GM10248 (cell line): ENCODE measurements at regions not wholly inside any gene's neighbourhood (a gene's known extent, or its start where the extent isn't known, plus 50 kb on each side); places are given as distances from the start of the nearest gene placed in this dataset.
A peak's percentile ranks its signal among the peaks of the same experiment; 100 is the strongest.

ENCODE experiments used
- CTCF ChIA-PET: fragments of 300-600 bp; sonication (Branson Sonifier 250); formaldehyde crosslinking; extraction: SDS; loops from one replicate; lab custom pipeline; 2021; ENCODE audit warnings: antibody characterized with exemption; lab: Yijun Ruan, JAX
- POLR2A ChIA-PET: fragments of 350-650 bp; sonication (Branson Sonifier 250); formaldehyde crosslinking; extraction: SDS; loops from one replicate; lab custom pipeline; 2020; ENCODE audit warnings: antibody characterized with exemption; lab: Yijun Ruan, JAX
- DNase-seq: peaks from one replicate; pipeline ENCODE4 v3.0.0; 2012; ENCODE audit errors: extremely low spot score
- TF ChIP-seq, protein P1 (sequence below): IDR thresholded peaks from 2 replicates; pipeline ENCODE4 v1.5.1; 2012; ENCODE audit warnings: mild to moderate bottlenecking, low read depth; ENCODE audit errors: extremely low read depth, missing control alignments, control extremely low read depth

DNA sequence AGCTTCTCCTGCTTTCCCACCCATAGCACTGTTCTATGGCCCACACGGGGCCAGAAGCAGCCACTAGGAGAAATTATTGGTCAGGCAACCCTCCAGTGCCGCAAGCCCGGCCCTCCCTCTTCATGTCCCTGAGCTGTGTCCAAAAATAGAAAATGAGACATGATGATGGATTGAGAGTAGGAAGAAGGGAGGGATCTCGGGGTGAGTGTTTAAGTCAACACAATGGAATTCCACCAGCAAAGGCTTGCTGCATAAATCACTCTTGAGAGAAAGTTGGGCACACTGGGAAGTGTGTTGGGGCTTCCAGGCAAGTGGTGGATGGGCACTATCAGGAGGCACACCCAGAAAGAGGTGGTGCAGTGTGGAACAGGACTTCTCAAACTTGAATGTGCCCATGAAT, 94.2 kb downstream of the LLPH start:
- CTCF ChIA-PET, result interaction anchor here (0.8 to 2.3 kb wide), 13 partner anchors 9 to 480 kb away, joined by 3 to 13 read pairs (median 6); no protein-coding TSS in a partner anchor
- no peak for DNase-seq
- TF ChIP-seq, protein P1, sequence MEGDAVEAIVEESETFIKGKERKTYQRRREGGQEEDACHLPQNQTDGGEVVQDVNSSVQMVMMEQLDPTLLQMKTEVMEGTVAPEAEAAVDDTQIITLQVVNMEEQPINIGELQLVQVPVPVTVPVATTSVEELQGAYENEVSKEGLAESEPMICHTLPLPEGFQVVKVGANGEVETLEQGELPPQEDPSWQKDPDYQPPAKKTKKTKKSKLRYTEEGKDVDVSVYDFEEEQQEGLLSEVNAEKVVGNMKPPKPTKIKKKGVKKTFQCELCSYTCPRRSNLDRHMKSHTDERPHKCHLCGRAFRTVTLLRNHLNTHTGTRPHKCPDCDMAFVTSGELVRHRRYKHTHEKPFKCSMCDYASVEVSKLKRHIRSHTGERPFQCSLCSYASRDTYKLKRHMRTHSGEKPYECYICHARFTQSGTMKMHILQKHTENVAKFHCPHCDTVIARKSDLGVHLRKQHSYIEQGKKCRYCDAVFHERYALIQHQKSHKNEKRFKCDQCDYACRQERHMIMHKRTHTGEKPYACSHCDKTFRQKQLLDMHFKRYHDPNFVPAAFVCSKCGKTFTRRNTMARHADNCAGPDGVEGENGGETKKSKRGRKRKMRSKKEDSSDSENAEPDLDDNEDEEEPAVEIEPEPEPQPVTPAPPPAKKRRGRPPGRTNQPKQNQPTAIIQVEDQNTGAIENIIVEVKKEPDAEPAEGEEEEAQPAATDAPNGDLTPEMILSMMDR, result no peak
- POLR2A ChIA-PET, result no interaction called here

DNA sequence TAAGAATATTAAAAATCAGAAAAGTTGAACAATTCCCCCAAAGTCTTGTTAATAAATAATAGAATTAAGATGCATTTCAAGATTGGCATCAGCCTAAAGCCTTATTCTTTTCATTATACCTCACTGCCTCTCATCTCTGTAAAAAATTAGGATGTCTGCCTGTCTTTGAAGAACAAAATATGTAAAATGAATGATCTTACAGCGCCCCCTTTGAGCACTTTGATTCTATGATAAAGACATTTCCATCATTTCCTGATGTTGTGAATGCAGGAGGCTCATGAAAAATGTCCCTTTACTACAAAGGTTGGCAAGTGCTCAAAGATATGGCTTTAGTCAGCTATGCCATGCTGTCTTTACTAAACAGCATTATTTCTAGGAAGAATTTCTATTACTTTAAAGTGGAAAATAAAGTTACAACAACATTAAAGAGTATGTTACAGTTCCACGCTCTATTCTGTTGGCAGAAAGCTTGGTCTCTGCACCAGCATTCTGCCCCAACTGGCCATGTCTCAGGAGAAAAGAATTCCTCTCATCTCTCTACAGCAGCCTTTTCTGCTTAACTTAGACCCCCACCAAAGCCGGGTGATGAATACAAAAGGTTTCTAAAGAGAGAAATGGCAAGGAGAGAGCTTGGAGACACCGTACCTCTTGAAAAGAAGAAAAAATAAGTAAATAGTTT, 95.1 kb downstream of the LLPH start:
- TF ChIP-seq, protein P1, result peak; percentile 17
- DNase-seq, result no peak
- POLR2A ChIA-PET, result no interaction called here
- CTCF ChIA-PET, result interaction anchor here (0.8 to 2.3 kb wide), 12 partner anchors 9 to 479 kb away, joined by 3 to 13 read pairs (median 6); no protein-coding TSS in a partner anchor

DNA sequence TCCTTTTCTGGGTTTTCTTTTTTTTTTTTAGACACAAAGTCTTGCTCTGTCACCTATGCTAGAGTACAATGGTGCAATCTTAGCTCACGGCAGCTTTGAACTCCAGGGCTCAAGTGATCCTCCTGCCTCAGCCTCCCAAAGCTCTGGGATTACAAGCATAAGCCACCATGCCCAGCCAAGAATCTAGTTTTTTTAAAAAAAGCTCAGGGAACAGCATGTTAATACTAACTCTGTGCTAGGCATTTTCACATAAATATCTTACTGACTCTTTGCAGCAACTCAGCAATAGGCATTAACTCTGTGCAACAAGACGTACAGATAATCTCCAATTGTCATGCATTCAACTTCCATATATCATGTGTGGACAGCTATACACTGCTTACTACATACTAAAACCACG, 97.4 kb downstream of the LLPH start:
- TF ChIP-seq, protein P1, result no peak
- CTCF ChIA-PET, result interaction anchor here (1.0 to 1.8 kb wide), 3 partner anchors 10 to 18 kb away, joined by 3 to 4 read pairs (median 4); no protein-coding TSS in a partner anchor

DNA sequence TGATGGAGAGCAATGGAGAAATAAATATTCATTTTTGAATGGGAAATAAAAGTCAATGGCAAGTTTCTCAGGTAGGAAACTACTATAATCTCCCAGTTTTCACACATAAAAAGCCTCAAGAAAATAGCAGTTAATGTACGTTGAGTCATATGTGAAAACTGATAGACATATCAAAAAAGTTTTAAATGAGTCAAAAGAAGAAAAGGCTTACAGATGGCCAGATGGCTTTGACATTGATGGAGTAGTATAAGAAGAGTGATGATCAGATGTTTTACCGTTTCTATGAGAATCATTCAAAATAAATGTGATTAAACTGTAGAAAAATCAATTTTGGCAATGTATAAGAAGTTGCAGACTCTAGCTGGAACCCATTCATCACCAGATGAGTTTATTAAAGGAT, 97.8 kb downstream of the LLPH start:
- ChIA-PET CTCF (interaction anchor here (1.0 to 1.8 kb wide), 3 partner anchors 10 to 18 kb away, joined by 3 to 4 read pairs (median 4); no protein-coding TSS in a partner anchor), POLR2A (no interaction called here)
- TF ChIP-seq, protein P1, result no peak
- no peak for DNase-seq

More for the DNA sequence above, 97.4 kb downstream of the LLPH start:
- no peak for DNase-seq
- POLR2A ChIA-PET, result no interaction called here

DNA sequence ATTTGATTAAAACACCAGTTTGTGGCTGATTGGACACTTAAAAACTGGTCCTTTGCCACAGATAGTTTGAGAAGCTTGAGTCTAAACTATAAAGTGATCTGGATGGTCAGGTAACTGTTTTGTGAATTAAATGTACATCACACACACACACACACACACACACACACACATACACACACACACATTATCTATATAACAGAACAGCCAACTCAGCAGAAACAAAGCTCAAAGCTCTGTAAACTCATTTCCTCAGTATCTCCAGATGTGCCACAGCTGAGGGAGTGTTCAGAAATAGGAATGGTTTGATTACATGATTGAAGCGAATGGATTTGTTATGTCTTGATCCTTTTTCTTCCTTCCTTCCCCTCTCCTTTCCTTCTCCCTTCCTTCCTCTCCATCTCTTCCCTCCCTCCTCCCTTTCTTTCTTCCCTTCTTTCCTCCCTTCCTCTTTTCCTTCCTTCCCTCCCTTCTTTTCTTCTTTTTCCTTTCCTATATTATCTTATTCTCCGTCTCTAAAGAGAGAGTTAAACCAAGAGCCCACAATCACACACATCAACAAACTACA, 100.3 kb downstream of the LLPH start:
- ChIA-PET POLR2A (no interaction called here), CTCF (interaction anchor here (1.3 to 1.8 kb wide), 2 partner anchors 10 to 41 kb away, joined by 3 to 4 read pairs; no protein-coding TSS in a partner anchor)
- TF ChIP-seq, protein P1, result no peak
- DNase-seq, result no peak

DNA sequence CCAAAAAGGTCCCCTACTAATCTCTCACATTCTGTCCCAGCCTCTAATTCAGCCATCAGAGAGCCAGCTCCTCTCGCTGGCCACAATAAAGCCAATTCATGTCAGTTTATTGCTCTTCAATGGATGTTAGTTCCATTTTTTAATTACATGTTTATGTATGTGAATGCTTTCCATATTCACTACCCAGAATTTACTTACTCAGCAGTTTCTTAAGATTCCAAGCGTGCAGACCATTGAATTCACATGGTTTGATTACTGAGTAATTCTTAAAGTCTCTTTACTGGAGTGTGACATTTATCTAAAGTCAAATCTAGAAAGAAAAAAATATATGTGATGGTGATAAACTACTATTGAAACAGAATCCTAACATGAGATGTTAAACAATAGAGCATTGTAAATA, 102.2 kb downstream of the LLPH start:
- ChIA-PET CTCF (interaction anchor here (1.3 to 4.0 kb wide), 3 partner anchors 8 to 426 kb away, joined by 3 to 13 read pairs (median 4); no protein-coding TSS in a partner anchor), POLR2A (no interaction called here)
- no peak for DNase-seq
- TF ChIP-seq, protein P1, result no peak
